Right atrium auricular region (tissue), 2 donors: ENCODE measurements at regions not wholly inside any gene's neighbourhood (a gene's known extent, or its start where the extent isn't known, plus 50 kb on each side); places are given as distances from the start of the nearest gene placed in this dataset.

ENCODE experiments used
- DNase-seq: peaks from one replicate; pipeline ENCODE4 v3.0.0-alpha.2; 2019; ENCODE audit warnings: low spot score
- H3K27ac ChIP-seq, 2 donors: fragments of 200-600 bp; sonication (generic); 1 replicate in 1 of 2; 2 replicates in 1 of 2; pipeline ENCODE4 v1.5.1; 2016 to 2019
- H3K27me3 ChIP-seq, 2 donors: fragments of 200-600 bp; sonication (generic); one replicate each; pipeline versions ENCODE4 v1.5.1 to v1.6.0; 2017 to 2019
- H3K36me3 ChIP-seq: fragments of 200-600 bp; sonication (generic); one replicate; pipeline ENCODE4 v1.5.1; 2016
- H3K4me1 ChIP-seq, 2 donors: fragments of 200-600 bp; sonication (generic); one replicate each; pipeline versions ENCODE4 v1.5.1 to v1.6.0; 2017 to 2019
- H3K4me3 ChIP-seq, 2 donors: fragments of 200-600 bp; sonication (generic); 1 replicate in 1 of 2; 2 replicates in 1 of 2; pipeline ENCODE4 v1.5.1; 2017 to 2019; ENCODE audit warnings: mild to moderate bottlenecking in 1 of 2, moderate library complexity in 1 of 2
- H3K9me3 ChIP-seq, 2 donors: fragments of 200-600 bp; sonication (generic); one replicate each; pipeline ENCODE4 v1.5.1; 2019
- TF ChIP-seq, protein P1 (sequence below), 2 donors: fragments of 200-600 bp; sonication (generic); IDR thresholded peaks; one replicate each; pipeline ENCODE4 v1.5.1; 2019; ENCODE audit warnings: antibody characterized with exemption in 2 of 2

DNA sequence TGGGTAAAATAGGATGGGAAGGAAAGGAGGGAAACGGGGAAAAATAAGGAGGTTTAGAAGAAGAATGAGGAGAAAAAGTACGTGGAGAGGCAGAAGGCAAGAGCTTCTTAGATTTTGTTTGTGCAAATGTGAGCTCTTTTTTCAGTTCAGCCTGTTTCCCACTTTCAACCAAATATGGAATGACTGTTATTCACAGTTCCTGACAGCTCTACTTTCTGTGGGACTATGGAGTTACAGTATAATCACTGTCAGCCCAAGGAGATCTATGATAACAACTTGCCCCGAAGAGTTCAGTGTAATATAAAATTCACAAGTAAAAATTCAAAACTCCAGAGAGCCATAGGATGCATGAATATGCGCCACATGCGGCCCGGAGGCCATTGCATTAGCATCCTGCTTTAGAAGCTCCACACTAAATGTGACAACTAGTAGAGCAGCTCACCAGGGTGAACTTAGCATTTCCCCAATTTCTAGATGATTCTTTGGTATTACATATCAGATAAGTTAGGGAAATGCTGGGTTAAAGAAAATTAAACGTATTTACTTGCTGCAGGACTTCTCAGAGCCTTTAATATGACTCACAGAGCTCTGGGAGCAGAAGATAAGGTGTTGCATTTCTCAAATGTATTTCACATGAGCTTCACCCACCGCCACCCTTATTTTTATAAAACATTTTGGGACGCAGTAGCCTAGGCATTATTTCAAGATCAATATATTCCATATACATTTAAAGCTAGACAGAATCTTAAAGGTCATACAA is 234.6 kb downstream of the EBLN2 start:
- Histone ChIP-seq H3K4me1 (no peaks in the 10 kb centered on the region), H3K9me3 (no peaks in the 10 kb centered on the region), H3K36me3 (no peaks in the 10 kb centered on the region), H3K4me3 (no peak overlapping the region), H3K27me3 (no peaks in the 10 kb centered on the region), H3K27ac (no peak overlapping the region)
- no peak for DNase-seq
- TF ChIP-seq, protein P1, sequence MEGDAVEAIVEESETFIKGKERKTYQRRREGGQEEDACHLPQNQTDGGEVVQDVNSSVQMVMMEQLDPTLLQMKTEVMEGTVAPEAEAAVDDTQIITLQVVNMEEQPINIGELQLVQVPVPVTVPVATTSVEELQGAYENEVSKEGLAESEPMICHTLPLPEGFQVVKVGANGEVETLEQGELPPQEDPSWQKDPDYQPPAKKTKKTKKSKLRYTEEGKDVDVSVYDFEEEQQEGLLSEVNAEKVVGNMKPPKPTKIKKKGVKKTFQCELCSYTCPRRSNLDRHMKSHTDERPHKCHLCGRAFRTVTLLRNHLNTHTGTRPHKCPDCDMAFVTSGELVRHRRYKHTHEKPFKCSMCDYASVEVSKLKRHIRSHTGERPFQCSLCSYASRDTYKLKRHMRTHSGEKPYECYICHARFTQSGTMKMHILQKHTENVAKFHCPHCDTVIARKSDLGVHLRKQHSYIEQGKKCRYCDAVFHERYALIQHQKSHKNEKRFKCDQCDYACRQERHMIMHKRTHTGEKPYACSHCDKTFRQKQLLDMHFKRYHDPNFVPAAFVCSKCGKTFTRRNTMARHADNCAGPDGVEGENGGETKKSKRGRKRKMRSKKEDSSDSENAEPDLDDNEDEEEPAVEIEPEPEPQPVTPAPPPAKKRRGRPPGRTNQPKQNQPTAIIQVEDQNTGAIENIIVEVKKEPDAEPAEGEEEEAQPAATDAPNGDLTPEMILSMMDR (IDR thresholded peaks at IDR 0.05): no peak

GRCh38 chr3:73296859-73297258 is 235.4 kb downstream of the EBLN2 start:
- TF ChIP-seq, protein P1 (IDR thresholded peaks at IDR 0.05): no peak
- DNase-seq: no peak

DNA sequence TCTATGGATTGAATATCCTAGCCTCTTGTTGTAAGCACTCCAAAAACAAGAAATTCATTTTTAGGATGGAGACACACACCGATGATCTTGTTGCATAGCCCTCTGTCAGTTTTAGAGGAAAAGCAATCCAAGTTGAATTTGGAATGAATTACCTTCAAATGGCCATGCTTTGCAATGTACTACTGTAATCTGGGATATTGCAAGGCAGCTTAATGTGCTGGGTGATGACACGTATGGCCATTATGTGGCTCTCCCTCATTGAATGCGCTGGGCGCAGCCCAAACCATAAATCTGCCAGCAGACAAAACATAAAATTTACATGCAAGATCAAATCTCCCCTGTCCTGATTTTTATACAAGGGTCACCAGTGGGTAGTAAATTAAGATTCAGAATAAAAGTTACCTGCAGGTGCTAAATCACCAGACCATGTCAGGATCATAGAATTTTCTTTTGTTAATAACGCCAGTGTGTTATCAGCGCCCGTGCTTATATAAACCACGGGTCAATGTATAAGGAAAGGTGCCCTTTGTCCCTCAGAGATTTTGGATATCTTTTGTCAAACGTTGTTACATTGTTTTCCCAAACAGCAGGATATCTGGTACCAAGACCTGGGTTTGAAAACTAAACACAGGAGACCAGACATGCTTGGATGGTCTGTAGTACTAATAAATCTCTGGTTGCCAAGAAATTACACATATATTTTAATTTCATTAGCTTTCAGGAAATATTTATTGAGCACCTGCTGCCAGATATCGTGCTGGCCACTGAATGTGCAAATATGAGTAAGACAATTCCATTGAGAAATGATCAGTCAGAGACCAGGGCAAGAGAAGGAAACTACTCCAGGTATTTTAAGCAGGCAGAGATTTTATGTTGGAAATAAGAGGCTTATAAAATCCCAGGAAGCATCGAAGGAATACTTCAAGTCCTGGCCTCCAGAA is 237.1 kb downstream of the EBLN2 start:
- H3K27ac ChIP-seq: no peak overlapping the region
- H3K4me3 ChIP-seq: no peak overlapping the region
- H3K27me3 ChIP-seq: no peaks in the 10 kb centered on the region
- H3K9me3 ChIP-seq: no peaks in the 10 kb centered on the region
- H3K4me1 ChIP-seq: no peaks in the 10 kb centered on the region
- TF ChIP-seq, protein P1 (IDR thresholded peaks at IDR 0.05): no peak
- DNase-seq: no peak
- H3K36me3 ChIP-seq: no peaks in the 10 kb centered on the region

More at GRCh38 chr3:73296859-73297258, 235.4 kb downstream of the EBLN2 start:
- H3K36me3 ChIP-seq: no peaks in the 10 kb centered on the region
- H3K9me3 ChIP-seq: no peaks in the 10 kb centered on the region
- H3K27ac ChIP-seq: no peak overlapping the region
- no peaks in the 10 kb centered on the region for H3K4me1 ChIP-seq
- H3K27me3 ChIP-seq: no peaks in the 10 kb centered on the region
- no peak overlapping the region for H3K4me3 ChIP-seq

GRCh38 chr3:73299184-73299691 is 237.8 kb downstream of the EBLN2 start:
- no peaks in the 10 kb centered on the region for H3K9me3 ChIP-seq
- H3K4me3 ChIP-seq: no peak overlapping the region
- TF ChIP-seq, protein P1 (IDR thresholded peaks at IDR 0.05): no peak
- no peaks in the 10 kb centered on the region for H3K4me1 ChIP-seq
- H3K27ac ChIP-seq: no peak overlapping the region
- no peak for DNase-seq
- no peaks in the 10 kb centered on the region for H3K27me3 ChIP-seq
- H3K36me3 ChIP-seq: no peaks in the 10 kb centered on the region

GRCh38 chr3:73314151-73314951 is 252.9 kb downstream of the EBLN2 start:
- Histone ChIP-seq H3K4me3 (no peak overlapping the region), H3K9me3 (no peaks in the 10 kb centered on the region), H3K27me3 (no peaks in the 10 kb centered on the region), H3K27ac (no peak overlapping the region), H3K36me3 (no peaks in the 10 kb centered on the region), H3K4me1 (no peaks in the 10 kb centered on the region)
- DNase-seq: no peak
- TF ChIP-seq, protein P1 (IDR thresholded peaks at IDR 0.05): no peak
